GM21447 (cell line): ENCODE measurements at regions not wholly inside any gene's neighbourhood (a gene's known extent, or its start where the extent isn't known, plus 50 kb on each side); places are given as distances from the start of the nearest gene placed in this dataset.

Experiments
- ATAC-seq: cut with Tn5 transposase; IDR thresholded peaks from one replicate; pipeline ENCODE4 v1.9.1; 2021; ENCODE audit not compliant: unreplicated experiment

DNA sequence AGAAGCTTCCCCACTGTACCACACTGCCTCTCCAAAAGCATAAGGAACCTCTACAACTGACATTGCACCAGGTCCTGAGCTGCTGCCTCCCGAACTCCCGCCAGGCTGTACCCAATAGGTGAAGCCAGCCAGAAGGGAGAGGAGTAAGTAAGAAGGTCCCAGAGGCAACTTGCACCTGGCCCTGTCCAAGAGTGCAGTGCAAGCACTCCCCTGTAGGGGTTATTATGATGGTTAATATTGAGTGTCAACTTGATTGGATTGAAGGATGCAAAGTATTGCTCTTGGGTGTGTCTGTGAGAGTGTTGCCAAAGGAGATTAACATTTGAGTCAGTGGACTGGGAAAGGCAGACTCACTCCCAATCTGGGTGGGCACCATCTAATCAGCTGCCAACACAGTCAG lies 879.3 kb upstream of the SLIT2 start:
- ATAC-seq, result no peak

DNA sequence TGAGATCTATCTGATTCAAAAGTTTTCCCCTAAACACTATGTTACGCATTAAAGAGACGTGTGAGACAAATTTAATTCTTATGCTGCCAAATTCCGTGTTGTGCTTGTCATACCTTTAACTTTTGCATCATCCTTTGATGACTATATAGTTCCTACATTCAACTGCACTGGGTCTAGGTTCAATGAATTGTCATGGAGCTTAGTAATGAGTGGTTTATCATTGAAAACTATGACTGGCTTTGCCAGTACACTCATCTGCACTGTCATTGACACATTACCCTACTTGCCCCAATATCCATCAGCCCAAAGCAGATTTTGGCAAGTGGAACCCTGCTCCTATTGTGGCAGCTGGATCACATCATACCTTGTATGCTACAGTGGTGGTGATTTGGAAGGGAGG lies 882.9 kb upstream of the SLIT2 start:
- ATAC-seq, result no peak

DNA sequence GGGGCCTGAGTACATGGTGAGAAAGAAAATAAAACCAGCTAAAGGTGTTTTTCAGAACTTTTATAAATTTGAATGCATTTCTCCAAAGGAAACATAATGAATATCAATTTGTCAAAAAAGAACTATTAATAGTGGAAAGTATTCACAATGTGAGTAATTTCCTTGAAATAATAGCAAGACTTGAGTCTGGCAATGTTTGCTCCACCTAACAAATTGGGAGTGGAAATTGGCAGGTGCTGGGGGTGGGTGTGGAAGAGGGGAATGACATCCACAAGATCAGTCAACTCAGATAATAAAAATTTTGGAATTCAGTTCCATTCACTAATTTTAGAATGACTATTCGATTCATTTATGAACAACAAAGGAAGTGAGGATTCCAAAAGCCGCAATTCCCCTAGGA lies 884.8 kb upstream of the SLIT2 start:
- ATAC-seq, result no peak

DNA sequence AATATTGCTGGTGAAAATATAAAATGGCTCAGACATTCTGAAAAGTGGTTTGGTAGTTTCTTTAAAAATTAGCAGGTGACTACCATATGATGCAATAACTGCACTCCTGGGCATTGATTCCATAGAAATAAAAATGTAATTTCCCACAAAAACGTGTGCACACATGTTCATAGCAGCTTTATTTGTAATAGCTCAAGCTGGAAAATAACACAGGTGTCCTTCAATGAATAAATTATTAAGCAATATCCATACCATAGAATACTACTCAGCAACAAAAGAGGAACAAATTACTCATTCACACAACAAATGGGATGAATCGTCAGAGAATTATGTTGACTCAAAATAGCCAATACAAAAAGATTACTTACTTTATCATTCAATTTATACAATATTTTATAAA lies 893.7 kb upstream of the SLIT2 start:
- no peak for ATAC-seq

DNA sequence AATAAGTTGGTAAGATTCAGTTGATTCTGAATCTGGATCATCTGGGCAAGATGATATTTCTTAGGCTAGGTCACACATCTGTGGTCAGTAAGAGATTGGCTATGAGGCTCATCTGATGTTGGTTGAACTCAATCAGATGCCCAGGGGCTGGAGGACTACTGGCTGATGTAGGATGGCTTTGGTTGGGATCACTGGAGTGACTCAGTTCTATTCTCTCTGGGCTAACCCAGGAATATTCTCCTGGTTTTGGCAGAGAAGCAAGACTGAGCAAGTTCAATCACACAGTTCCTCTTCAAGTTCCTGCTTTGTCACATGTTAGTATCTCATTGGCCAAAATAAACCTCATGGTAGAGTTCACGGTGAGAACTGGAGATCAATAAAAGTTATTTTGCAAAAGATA lies 902.3 kb upstream of the SLIT2 start:
- no peak for ATAC-seq

DNA sequence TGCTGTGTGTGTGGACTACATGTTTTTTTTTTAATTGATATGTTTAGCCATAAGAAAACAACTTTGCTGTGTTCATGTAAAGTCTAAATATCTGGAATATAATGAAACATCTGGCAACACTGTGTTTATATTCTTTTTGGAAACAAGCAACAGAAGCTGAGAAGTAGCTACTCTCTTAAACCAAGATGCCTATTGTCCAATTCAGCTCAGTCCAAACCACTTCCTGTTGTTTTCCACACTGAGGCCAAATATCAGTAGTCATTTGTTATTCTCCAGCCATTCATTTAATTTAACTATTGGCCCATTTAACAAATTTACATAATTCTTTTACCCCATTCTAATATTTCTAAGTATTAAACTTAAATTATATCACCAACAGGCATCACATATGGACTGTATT lies 903.0 kb upstream of the SLIT2 start:
- ATAC-seq, result no peak

DNA sequence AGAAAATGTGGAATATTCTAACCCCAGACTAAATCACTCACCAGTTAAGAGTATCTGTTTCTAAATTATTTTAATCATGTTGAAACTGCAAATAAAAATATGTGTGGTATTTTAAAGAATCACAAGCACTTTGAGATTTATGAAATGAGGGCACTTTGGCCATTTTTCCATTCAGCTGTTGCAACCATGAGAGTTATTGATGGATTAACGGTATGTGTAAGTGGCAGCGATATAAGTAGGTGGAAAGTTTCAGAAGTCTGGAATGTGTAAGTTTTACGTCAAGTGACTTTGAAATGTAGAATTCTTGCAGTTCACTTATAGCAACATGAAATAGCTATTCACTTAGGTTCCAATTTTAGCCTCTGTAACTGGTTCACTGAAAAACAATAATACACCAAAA lies 905.1 kb upstream of the SLIT2 start:
- ATAC-seq, result no peak

DNA sequence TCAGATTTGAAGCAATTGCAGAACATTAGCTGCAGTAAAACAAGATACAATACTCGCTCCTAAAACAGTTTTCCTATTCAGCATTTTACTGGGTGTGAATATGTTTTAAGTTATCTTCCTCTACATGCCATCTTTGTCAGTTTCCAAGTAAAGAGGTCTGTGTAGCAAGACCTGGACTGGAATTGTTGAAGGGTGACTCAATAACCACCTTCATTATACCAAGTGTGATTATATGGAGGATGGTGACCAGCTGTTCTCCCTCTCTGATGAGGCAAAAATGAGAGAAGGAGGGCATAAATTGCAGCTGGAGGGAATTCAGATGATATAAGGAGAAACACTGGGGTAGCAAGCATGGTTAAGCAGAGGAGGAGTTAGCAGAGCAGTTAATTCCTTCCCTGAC lies 922.1 kb upstream of the SLIT2 start:
- ATAC-seq, result no peak

DNA sequence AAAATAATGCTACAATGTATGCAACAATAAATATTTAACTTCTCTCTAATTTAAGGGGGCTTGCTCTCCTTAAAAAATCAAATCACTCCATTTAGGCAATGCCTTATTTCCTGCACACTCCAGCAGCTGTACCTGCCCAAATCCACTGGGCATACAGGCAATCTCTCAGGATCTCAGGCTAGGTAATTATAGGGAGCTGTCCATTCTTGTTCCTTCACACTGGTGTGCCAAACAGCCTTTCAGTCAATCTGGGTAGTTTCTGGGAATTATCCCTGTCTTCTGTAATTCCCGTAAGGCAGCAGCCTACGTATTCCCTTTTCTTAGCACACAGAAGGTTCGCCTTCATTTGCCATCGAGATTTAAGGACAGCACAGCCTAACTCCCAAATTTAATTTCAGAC lies 922.6 kb upstream of the SLIT2 start:
- no peak for ATAC-seq

DNA sequence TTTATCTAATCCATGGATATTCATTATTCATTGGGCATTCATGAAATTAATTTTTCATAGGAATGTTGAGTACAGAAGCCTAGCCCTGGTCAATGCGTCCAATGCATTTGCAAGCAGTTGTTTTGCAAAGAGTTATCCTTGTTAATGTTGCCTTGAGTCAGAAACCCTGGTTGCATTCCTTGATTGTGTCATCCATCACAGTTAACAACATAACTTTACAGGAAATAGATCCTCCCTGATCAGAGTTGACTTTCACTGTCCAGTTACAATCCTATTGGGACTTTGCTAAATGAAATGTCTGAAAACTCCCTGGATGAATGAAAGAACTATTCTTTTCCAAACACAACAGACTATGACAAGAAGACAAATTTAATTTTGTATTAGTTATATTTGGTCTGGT lies 924.3 kb upstream of the SLIT2 start:
- no peak for ATAC-seq

DNA sequence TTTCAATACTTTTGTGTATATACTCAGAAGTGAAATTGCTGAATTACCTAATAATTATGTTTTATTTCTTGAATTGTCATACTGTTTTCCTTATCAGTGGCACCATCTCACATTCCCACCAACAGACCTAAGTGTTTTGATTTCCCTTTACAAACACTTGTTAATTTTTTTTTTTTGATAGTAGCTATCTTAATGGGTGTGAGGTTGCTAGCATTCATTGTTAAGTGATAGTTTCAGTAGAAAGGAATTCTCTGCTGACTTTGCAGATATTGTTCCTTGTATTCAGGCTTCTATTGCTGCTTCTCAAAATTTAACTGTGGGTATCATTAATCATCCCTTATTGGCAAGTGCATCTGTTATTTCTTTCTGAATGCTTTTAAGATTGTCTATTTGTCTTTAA lies 927.5 kb upstream of the SLIT2 start:
- no peak for ATAC-seq

DNA sequence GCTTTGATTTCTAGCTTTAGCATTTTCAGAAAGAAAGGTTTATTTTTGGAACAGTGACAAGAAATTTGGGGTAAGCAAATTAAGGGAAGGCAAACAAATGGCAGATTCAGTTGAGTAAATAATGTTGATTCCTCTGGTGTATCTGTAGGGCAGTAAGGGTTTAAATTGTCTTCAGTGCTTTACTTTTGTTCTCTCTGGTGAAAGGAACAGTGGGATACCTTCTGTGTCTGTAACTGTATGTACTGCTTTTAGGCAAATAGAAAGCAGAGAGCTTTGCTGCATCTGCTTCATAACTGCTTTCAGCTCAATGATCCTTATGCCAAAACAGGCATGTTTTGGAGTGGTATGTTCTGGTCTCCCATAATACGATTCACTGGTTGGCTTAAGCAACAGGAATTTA lies 932.1 kb upstream of the SLIT2 start:
- no peak for ATAC-seq

DNA sequence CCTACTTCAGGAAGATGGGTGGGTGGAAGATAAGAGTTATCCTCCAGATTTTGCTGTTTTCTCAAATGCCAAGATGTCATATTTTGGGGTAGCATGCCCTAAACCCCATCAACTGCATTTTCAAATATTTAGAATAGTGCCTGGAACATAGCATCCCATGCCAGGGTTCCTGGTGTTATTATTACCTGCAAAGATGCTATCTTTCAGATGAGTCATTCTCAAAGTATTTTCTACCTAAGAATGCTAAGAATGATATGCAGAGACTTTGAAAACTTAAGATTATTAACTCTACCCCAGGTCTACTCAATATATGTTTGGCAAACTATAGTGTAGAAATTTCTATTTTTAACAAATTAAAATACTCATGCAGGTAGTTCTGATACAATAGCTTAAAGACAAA lies 934.3 kb upstream of the SLIT2 start:
- ATAC-seq, result no peak

DNA sequence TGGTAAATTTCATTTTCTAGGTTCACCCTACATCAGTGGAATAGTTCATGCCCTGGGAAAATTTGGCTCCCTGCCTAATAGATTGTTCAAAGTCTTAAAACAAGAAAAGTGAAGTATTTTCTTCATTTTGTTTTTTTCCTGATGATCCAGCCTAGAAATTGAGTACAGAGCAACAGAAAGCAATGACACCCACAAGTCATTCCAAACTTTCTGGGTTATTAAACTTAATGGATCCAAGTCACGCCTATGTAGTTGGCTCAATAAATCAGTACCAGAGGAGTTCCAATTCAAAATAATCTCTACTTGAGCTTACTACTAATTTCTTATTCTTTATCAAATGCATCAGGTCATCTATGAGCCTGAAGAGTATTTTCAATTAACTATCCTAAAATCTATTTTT lies 937.6 kb upstream of the SLIT2 start:
- no peak for ATAC-seq

DNA sequence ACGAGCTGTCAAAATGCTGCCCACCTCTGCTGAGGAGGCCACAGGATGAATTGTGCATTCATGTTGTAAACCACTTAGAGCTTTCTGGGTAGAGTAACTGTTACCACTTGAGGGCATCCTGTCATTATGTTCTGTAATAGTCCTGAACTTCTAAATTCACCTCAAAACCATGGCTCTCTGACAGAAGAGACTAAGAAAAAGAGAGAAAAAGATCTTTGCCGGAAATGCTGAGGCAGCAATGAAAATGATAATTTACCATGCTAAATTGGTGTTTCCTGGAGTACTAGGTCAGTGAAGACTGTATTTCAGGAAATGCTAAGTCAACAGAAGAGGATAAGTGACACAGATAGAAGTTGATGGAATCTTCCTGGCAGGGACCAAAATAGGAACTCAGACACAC lies 942.3 kb upstream of the SLIT2 start:
- no peak for ATAC-seq

DNA sequence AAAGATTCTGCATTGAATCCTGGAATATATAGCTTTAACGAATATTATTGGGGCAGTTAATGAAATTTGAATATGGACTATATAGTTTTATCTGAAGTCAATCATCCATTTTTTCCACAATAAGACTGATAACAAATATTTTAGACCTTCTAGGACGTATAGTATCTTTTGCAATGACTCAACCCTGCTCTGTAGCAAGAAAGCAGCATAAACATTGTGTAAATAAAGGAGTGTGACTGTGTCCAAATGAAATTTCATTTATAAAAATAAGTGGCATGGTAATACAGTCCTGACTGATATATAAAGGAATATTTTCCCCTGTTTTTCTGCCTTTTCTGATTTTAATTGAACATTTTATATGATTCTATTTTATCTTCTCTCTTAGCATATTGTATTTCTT lies 947.7 kb upstream of the SLIT2 start:
- ATAC-seq, result no peak

DNA sequence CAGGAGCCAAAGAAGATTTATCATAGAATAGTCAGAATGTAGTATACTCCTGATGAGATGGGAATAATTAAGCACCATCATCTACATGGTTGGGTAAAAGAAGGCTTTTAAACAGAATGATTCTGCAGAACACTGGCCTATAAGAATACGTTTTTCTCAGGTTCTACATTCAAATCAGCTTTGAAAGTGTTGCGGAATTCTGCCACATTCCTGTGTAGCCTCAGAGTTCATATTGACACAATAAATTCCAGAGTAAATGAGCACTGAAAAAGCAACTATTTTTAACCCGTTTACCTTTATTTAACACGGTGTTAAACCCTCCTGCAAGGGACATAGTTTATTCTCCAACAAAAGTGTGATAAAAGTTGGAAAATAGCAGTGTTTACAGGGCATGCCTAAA lies 950.2 kb upstream of the SLIT2 start:
- ATAC-seq, result no peak

DNA sequence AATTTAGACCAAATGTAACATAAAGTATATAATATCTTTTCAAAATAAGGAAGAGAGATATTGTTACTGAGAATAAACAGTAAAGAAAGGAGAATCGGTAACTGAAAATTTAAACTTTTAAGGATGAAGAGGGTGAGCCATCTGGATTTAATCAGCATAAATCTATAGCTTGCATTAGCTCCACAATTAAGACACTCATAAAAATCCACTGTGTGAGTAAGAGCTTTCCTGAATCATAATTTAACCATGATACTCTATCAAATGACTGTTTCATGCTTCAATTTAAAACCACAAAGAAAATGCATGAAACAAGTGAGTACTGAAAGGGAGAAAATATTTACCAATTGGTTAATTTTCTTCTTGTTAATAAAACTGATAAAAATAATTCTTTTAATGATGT lies 951.5 kb upstream of the SLIT2 start:
- ATAC-seq, result no peak

DNA sequence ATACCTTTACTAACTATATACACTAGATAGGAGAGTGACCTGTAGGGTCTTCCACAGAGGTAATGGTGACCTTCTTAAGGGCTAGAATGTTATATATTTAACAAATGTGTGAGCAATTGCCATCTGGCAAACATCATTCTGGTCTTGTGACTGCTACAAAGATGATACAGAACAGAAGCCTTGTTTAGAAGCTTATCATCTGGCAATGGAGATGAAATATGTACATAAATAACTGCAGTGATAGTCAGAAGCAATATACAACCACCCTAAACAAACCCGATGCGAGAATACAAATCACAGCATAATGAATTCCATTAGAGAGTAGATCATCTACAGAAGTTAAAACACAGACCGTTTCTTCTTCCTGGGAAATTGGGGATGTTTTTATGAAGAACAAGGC lies 952.7 kb upstream of the SLIT2 start:
- ATAC-seq, result no peak

DNA sequence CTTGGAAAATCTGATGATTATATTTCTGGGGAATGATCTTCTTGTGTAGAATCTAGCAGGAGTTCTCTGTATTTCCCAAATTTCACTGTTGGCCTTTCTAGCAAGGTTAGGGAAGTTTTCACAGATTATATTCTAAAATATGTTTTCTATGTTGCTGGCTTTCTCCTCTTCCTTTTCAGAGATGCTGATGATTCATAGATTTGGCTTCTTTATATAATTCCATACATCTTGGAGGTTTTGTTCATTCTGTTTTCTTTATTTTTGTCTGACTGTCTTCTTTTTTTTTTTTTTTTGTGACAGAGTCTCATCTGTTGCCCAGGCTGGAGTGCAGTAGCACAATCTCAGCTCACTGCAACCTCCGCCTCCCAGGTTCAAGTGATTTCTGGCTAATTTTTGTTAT lies 957.9 kb upstream of the SLIT2 start:
- ATAC-seq, result no peak

DNA sequence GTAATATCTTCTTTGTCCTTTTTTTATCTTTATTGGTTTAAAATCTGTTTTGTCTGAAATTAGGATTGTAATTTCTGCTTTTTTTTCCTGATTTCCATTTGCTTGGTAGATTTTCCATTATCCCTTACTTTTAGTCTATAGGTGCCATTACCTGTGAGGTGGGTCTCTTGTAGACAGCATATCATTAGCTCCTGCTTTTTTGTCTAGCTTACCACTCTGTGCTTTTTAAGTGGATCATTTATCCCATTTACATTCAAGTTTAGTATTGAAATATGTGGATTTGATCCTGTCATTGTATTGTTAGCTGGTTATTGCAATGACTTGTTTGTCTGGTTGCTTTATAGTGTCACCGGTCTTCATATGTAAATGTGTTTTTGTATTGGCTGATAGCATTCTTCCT lies 958.6 kb upstream of the SLIT2 start:
- ATAC-seq, result no peak

DNA sequence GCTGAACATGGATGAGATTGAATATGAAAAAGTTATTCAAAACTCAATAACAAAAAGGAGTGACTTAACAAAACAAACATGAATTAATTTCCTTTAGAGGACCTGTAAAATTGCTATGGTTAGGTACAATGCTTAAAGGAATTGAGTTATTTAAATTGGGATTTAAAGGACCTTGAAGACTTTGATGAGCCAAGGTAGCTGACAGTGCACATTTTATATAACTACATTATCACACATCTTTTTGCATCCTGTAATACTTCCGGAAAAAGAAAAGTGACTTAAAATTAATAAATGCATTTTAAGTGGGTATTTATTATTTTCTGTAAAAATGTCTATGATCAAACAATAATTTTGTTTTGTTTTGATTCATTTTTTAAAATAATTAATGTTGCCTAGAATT lies 964.8 kb upstream of the SLIT2 start:
- ATAC-seq, result no peak

DNA sequence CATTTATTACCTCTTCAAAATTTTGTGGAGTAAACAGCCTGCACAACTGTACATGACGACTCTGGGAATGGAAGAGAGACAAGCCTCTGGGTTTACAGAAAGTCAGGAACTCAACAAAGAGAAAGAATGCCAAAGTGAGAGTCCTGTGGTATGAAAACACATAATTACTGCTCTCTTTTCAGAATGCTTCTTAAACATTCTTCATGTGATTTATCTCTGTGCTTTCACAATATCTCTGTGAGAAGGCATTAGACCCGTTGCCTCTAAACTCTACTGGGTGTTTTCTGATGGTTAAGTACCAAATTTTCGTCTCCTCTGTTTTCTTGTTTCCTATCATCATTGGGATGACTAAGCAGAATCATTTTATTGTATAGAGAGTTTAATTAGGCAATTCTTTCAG lies 966.6 kb upstream of the SLIT2 start:
- ATAC-seq, result no peak

DNA sequence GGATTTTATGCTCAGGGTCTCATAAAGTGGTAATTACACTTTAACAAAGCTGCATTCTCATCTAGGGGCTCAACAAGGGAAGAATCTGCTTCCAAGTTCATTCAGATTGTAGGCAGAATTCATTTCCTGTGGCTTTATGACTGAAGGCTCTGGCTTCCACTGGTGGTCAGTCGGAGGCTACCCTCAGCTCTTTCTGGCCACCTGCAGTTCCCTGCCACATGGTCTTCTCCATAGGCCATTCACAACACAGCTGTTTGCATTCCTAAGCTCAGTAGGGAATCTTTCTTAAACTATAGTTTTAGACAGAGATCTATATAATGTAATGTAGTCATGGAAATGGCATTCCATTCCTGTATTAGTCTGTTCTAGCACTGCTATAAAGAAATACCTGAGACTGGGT lies 973.0 kb upstream of the SLIT2 start:
- no peak for ATAC-seq
